CD4-positive, alpha-beta T cell treated with Interleukin-17A for 4 hours (primary cell): ENCODE measurements at regions not wholly inside any gene's neighbourhood (a gene's known extent, or its start where the extent isn't known, plus 50 kb on each side); places are given as distances from the start of the nearest gene placed in this dataset.

Experiments
- DNase-seq: peaks from one replicate; pipeline ENCODE4 v3.0.0-alpha.2; 2020; ENCODE audit warnings: mixed read lengths

- DNase-seq: peak; percentile 69
Measured at GRCh38 chr1:244969355-244970235, 105.3 kb upstream of the HNRNPU start.

GRCh38 chr1:244968881-244969280 lies 104.5 kb upstream of the HNRNPU start:
- no peak for DNase-seq

- DNase-seq: no peak
Measured at GRCh38 chr1:244968471-244968871, 104.1 kb upstream of the HNRNPU start.

GRCh38 chr1:244967159-244967558 lies 102.8 kb upstream of the HNRNPU start:
- DNase-seq: no peak

- no peak for DNase-seq
Measured at GRCh38 chr1:244965185-244966030, 101.1 kb upstream of the HNRNPU start.

GRCh38 chr1:244964112-244964971 lies 100.0 kb upstream of the HNRNPU start:
- DNase-seq: peak; percentile 30

- DNase-seq: no peak
Measured at GRCh38 chr1:244963231-244963826, 99.0 kb upstream of the HNRNPU start.

- DNase-seq: no peak
Measured at GRCh38 chr1:244962130-244962529, 97.8 kb upstream of the HNRNPU start.

- DNase-seq: no peak
Measured at GRCh38 chr1:244960904-244961303, 96.6 kb upstream of the HNRNPU start.

GRCh38 chr1:244958593-244958992 lies 94.2 kb upstream of the HNRNPU start:
- no peak for DNase-seq

- DNase-seq: no peak
Measured at GRCh38 chr1:244957525-244957924, 93.2 kb upstream of the HNRNPU start.

GRCh38 chr1:244957122-244957521 lies 92.8 kb upstream of the HNRNPU start:
- no peak for DNase-seq

- DNase-seq: no peak
Measured at GRCh38 chr1:244955661-244956060, 91.3 kb upstream of the HNRNPU start.

- DNase-seq: no peak
Measured at GRCh38 chr1:244954359-244954758, 90.0 kb upstream of the HNRNPU start.

- no peak for DNase-seq
Measured at GRCh38 chr1:244953901-244954300, 89.6 kb upstream of the HNRNPU start.

GRCh38 chr1:244952940-244953339 lies 88.6 kb upstream of the HNRNPU start:
- DNase-seq: no peak

GRCh38 chr1:244952280-244952933 lies 88.1 kb upstream of the HNRNPU start:
- DNase-seq: no peak

GRCh38 chr1:244948416-244948815 lies 84.1 kb upstream of the HNRNPU start:
- DNase-seq: no peak

GRCh38 chr1:244945109-244945671 lies 80.8 kb upstream of the HNRNPU start:
- no peak for DNase-seq

GRCh38 chr1:244941121-244941520 lies 76.8 kb upstream of the HNRNPU start:
- DNase-seq: no peak

- no peak for DNase-seq
Measured at GRCh38 chr1:244937099-244937498, 72.8 kb upstream of the HNRNPU start.
